HG03342 (cell line): ENCODE measurements at regions not wholly inside any gene's neighbourhood (a gene's known extent, or its start where the extent isn't known, plus 50 kb on each side); places are given as distances from the start of the nearest gene placed in this dataset.

Source experiments
- ATAC-seq: cut with Tn5 transposase; IDR thresholded peaks from one replicate; pipeline ENCODE4 v1.9.1; 2021; ENCODE audit warnings: mild to moderate bottlenecking, moderate library complexity; ENCODE audit not compliant: unreplicated experiment

DNA sequence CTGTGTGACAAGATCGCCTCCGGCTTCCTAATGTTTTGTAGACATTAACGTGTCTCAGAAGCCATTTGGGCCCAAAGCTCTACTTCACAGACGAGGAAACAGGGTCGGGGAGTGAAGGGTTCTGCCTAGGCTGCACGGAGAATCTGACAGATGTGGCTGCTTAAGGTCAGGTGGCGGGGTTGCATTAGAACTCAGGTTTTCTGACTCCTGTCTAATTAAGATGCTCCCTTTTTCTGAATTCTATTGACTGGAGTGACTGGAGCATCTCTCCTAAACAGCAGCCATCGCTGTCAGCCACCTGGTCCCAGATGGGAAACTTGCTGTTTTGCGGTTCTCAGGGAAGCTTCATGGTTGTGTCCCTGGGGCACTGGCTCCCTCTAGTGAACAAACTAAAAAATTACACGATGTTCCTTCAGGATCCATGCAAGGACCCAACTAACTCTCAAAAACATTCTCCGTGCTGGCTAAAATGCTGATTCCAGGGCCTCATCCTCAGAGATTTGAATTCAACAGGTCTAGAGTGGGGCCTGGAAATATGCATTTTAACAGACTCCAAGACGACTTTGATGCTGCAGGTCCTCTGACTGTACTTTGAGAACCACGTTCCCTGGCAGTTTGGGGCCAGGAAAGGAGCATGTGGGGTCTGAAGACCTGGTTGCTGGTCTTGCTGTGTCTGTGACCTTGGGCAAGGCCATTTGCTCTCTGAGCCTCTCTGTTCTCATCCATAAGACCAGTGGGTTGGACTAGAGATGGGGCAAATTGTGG lies 117.4 kb downstream of the IRF8 start:
- no peak for ATAC-seq

- ATAC-seq, result no peak
Observed at GRCh38 chr16:86018071-86018470, 119.1 kb downstream of the IRF8 start.

- no peak for ATAC-seq
Observed at GRCh38 chr16:86018487-86018886, 119.5 kb downstream of the IRF8 start.

- no peak for ATAC-seq
Observed at GRCh38 chr16:86018941-86019340, 120.0 kb downstream of the IRF8 start.

- no peak for ATAC-seq
Observed at GRCh38 chr16:86019446-86020047, 120.6 kb downstream of the IRF8 start.

DNA sequence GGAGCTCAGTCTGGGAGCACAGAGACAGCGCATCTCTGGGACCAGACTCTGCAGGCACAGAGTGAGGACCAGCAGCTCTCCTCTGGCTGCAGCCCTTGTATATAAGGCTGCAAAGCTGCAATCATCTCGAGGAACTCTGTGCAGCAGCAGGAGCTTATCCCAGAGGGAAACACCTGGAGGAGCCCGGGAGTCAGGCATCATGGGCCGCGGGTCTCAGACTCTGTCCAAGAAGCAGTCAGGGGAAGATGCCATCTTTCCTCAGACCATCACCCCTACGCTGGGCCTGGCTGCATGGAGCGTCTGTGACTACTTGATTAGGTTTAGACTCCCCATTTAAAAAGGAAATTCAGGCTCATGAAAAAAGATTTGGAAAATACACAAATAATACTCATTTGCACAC lies 122.0 kb downstream of the IRF8 start:
- no peak for ATAC-seq

DNA sequence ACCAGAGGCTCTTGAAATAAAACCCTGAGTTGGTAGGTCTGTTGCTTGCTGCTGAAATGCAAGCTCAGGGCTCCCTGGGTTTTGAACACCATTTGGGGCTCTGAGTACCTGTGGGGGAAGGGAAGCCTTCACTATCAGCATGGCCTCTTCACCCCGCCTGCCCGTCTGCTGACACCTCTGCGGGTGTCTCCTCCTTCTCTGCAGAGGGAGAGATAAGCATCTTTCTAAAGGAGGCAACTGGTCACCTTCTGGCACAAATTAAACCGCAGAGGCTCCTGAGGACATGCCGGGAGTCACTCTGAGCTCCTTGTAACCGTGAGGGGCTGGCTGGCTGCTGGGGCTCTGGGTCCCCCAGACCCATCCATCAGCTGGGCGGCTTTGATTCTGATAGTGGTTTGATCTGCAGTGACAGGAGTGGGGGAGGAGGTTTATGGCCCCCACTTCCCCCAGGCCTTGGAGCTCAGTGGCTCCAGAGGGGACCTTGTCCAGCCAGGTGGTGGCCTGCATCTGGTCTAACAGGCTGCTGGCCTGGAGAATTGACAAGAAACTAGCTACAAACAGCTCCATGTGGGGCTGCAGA lies 123.5 kb downstream of the IRF8 start:
- ATAC-seq, result no peak

DNA sequence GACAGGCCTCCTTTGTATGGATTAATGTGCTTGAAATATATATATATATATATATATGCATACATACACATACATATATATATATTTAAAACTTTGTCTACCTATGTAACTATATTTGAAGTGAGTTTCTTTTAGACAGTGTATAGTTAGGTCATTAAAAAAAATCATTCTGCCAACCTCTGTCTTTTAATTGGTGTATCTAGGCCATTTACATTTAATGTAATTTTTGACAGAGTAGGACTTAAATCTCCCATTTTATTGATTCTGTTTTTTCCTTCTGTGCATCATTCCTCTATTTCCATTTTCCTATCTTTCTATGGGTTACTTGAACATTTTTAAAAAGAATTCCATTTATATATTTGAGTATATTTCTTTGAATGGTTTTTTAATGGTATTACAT lies 125.2 kb downstream of the IRF8 start:
- ATAC-seq, result no peak

DNA sequence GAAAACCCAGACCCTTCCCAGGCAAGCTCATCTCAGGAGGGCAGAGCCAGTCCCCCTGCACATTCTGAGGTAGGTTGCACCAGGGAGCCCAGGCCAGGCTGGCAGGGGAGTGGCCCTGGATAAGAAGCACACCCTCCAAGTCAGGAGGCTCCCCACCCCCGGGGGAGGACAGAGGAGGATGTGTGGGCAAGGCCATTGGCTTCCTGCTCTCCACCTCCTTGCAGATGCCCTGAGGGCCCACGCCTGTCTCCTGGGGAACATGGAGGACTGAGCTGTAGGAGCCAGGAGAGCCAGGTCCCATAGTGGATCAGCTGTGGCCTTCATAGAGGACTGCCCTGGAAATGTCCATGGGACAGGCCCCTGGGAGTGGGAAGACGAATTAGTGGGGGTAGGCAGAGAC lies 126.7 kb downstream of the IRF8 start:
- no peak for ATAC-seq

DNA sequence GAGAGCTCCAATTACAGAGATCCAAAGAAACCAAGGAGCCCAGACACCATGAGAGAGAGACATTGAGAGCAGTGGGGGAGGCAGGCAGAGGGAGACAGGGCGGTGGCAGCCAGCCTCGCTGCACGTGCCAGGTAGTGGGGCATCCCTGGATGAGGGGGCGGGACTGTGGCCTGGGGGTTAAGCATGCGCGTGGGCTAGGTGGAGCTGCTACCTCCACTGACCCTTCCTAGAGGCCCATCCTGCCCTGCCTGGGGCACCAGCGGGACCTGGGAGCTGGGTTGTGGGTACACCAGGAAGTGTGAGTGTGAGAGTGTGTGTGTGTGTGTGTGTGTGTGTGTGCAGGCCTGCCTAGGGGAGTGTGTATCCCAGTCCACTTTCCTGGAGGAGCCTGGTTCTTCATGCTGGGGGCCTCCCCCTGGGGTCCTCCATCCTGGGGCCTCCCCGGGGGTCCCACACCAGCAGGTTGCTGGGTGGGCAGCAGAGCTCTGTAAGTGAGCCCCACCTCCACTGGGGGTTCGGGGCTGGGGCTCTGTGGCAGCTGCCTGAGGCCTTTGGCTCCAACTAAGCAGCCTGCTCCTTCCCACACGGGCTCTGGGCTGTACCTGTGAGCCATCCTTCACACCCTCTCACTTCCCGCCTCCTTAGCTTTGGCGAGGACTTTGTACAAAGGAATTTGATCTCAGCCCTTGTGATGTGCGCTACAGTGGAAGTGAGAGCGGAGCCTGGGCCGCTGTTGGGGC lies 127.4 kb downstream of the IRF8 start:
- no peak for ATAC-seq

DNA sequence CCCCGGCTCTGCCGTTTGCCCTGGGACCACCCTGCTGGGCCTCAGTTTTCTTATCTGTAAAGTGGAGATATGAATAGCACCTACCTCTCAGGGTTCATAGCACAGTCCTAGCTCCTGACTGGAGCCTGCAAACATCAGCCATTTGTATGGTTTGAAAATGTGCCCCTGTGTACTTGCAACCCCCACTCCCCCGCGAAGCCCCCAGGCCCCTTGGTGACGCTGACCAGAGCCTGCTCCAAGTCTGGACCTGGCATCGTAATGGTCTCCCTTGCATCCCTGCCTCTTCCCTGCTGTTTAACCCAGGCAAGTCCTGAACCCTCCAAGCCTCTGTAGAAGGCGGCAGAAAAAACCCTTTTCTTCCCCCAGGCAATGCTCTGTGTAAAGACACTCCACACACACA lies 128.0 kb downstream of the IRF8 start:
- ATAC-seq, result no peak

GRCh38 chr16:86027373-86028126 lies 128.6 kb downstream of the IRF8 start:
- ATAC-seq, result no peak

- no peak for ATAC-seq
Observed at GRCh38 chr16:86029131-86029741, 130.3 kb downstream of the IRF8 start.

- ATAC-seq, result no peak
Observed at GRCh38 chr16:86030116-86030515, 131.2 kb downstream of the IRF8 start.

GRCh38 chr16:86031141-86031678 lies 132.2 kb downstream of the IRF8 start:
- no peak for ATAC-seq

DNA sequence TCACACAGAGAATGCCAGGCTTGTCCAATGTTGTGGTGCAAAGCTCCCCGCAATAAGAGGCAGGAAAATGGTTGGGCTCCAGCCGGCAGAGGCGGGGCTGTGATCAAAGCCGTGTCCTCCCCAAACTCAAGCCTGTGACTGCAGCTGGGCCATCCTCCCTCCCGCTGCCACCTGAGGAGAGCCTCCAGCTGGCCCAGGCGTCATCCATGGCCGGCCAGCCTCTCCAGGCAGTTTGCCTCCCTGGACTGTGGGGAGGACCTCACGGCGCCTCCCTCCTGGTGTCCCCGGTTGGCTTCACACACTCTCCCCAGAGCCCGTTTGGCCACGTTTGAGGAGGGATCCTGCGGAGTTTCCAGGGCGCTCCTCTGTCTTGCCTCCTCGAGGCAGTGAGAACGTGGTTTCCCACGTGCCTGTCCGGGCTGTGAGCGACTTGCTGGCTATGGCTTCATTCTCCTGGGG lies 134.1 kb downstream of the IRF8 start:
- no peak for ATAC-seq

DNA sequence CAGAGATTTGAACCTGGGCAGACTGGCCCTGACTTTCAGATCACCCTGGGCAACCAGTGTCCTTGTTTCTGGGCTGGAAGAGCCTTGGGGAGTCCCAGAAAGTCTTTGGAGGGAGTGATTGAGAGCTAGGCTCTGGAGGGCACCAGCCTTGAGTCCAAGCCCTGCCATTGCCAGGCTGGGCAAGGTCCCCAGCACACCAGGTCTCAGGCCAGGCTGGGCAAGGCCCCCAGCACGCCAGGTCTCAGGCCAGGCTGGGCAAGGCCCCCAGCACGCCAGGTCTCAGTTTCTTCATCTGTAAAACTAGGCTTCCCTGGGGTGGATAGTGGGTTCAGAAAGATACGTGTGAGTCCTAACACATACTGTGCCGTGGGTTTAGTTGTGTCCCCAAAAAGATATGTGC lies 135.0 kb downstream of the IRF8 start:
- ATAC-seq, result no peak

DNA sequence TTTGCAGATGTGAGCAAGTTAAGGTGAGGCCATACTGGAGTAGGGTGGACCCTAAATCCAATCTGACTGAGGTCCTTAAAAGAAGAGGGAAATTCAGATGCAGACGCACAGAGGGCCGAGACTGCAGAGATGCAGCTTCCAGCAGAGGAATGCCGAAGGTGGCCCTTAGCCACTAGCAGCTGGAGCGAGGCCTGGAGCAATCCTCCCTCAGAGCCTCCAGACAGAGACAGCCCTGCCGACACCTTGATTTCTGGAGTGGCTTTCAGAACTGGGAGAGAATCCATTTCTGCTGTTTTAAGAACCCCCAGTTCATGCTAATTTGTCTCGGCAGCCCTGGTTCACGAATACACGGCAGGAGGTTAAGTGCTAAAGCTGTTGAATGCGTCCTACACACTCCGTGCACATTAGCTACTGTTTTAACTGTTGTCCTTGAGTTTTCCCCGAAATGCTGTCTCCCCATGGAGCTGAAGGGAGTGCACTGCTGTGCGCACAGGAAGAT lies 135.5 kb downstream of the IRF8 start:
- no peak for ATAC-seq

DNA sequence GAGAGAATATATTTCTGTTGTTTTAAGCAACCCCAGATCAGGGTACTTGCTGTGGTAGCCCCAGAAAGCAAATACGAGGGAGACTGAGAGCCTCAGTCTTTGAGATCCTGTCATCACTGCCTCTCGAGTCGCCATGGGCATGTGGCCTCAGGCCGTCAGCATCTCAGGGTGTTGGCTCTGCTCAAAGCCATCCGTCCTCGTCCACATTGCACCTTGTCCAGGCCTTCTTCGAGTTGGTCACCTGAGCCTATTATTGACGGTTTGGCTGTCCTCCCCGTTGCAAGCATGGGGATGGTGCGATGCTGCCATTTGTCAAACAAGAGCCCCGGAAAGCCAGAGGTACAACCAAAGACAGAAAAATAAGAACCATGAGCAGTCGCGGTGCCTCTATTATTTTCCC lies 136.9 kb downstream of the IRF8 start:
- no peak for ATAC-seq
